ENCODE measurements at regions not wholly inside any gene's neighbourhood (a gene's known extent, or its start where the extent isn't known, plus 50 kb on each side); places are given as distances from the start of the nearest gene placed in this dataset.
"Not testable (repeated sequence)": the region's sequence is repeated elsewhere in the genome, so short reads cannot be mapped to it uniquely, and the experiment has no call there.

- DNase-seq (ENCODE audit: low spot score) = no peak
Measured at GRCh38 chrX:101823236-101823635, 108.6 kb downstream of the ZMAT1 start.

GRCh38 chrX:101817739-101818138, 114.1 kb downstream of the ZMAT1 start:
- not testable (repeated sequence) for DNase-seq (ENCODE audit: low spot score)

GRCh38 chrX:101813200-101813599, 118.6 kb downstream of the ZMAT1 start:
- DNase-seq (ENCODE audit: low spot score) = no peak

- no peak for DNase-seq (ENCODE audit: low spot score)
Measured at GRCh38 chrX:101803451-101803850, 128.4 kb downstream of the ZMAT1 start.

GRCh38 chrX:101799387-101799786, 132.4 kb downstream of the ZMAT1 start:
- peak; percentile 44 for DNase-seq (ENCODE audit: low spot score)

- DNase-seq (ENCODE audit: low spot score) = no peak
Measured at GRCh38 chrX:101787934-101788333, 128.3 kb upstream of the ARMCX2 start.

GRCh38 chrX:101785142-101785541, 125.5 kb upstream of the ARMCX2 start:
- DNase-seq (ENCODE audit: low spot score) = no peak

- not testable (repeated sequence) for DNase-seq (ENCODE audit: low spot score)
Measured at GRCh38 chrX:101780421-101780820, 120.8 kb upstream of the ARMCX2 start.

GRCh38 chrX:101774340-101774739, 114.7 kb upstream of the ARMCX2 start:
- no peak for DNase-seq (ENCODE audit: low spot score)

GRCh38 chrX:101764538-101764937, 104.9 kb upstream of the ARMCX2 start:
- DNase-seq (ENCODE audit: low spot score) = no peak

GRCh38 chrX:101759000-101759399, 99.3 kb upstream of the ARMCX2 start:
- DNase-seq (ENCODE audit: low spot score) = peak; percentile 11

GRCh38 chrX:101750744-101751143, 91.1 kb upstream of the ARMCX2 start:
- DNase-seq (ENCODE audit: low spot score) = no peak

- no peak for DNase-seq (ENCODE audit: low spot score)
Measured at GRCh38 chrX:101749436-101749835, 89.8 kb upstream of the ARMCX2 start.

GRCh38 chrX:101745046-101745445, 85.4 kb upstream of the ARMCX2 start:
- no peak for DNase-seq (ENCODE audit: low spot score)

- DNase-seq (ENCODE audit: low spot score) = no peak
Measured at GRCh38 chrX:101744085-101744484, 84.4 kb upstream of the ARMCX2 start.

GRCh38 chrX:101740642-101741041, 81.0 kb upstream of the ARMCX2 start:
- DNase-seq (ENCODE audit: low spot score) = no peak

GRCh38 chrX:101738867-101739266, 79.2 kb upstream of the ARMCX2 start:
- not testable (repeated sequence) for DNase-seq (ENCODE audit: low spot score)

GRCh38 chrX:101738411-101738810, 78.8 kb upstream of the ARMCX2 start:
- not testable (repeated sequence) for DNase-seq (ENCODE audit: low spot score)

- no peak for DNase-seq (ENCODE audit: low spot score)
Measured at GRCh38 chrX:101736651-101737050, 77.0 kb upstream of the ARMCX2 start.

GRCh38 chrX:101732870-101733269, 73.2 kb upstream of the ARMCX2 start:
- DNase-seq (ENCODE audit: low spot score) = no peak

- no peak for DNase-seq (ENCODE audit: low spot score)
Measured at GRCh38 chrX:101729986-101730385, 70.3 kb upstream of the ARMCX2 start.

Data from hepatic stellate cell (primary cell).